ENCODE measurements at regions not wholly inside any gene's neighbourhood (a gene's known extent, or its start where the extent isn't known, plus 50 kb on each side); places are given as distances from the start of the nearest gene placed in this dataset.

DNA sequence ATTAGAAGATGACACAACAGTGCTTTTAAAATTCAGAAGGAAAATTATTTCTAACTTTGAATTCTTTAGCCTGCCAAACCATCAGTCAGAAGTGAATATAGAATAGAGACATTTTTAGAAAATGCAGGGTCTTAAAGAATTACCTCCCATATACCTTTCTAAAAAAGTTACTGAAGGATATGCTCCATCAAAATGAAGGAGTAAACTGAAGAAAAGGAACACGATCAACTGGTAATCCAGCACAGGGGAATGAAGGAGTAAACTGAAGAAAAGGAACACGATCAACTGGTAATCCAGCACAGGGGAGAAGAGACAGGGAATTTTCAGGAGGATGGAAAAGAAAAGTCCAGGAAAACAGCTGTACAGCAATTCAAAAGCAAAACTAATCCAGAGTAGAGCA is 75.4 kb upstream of the LDLRAD3 start:
- TF ChIP-seq, protein P1, sequence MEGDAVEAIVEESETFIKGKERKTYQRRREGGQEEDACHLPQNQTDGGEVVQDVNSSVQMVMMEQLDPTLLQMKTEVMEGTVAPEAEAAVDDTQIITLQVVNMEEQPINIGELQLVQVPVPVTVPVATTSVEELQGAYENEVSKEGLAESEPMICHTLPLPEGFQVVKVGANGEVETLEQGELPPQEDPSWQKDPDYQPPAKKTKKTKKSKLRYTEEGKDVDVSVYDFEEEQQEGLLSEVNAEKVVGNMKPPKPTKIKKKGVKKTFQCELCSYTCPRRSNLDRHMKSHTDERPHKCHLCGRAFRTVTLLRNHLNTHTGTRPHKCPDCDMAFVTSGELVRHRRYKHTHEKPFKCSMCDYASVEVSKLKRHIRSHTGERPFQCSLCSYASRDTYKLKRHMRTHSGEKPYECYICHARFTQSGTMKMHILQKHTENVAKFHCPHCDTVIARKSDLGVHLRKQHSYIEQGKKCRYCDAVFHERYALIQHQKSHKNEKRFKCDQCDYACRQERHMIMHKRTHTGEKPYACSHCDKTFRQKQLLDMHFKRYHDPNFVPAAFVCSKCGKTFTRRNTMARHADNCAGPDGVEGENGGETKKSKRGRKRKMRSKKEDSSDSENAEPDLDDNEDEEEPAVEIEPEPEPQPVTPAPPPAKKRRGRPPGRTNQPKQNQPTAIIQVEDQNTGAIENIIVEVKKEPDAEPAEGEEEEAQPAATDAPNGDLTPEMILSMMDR (IDR thresholded peaks at IDR 0.05; ENCODE audit: low read depth, low read length, missing control alignments), result no peak
- DNase-seq (ENCODE audit: extremely low read depth, low read depth), result no peak
- H3K4me3 ChIP-seq (replicated peaks; ENCODE audit: low read depth, low read length), result no peak overlapping the region

DNA sequence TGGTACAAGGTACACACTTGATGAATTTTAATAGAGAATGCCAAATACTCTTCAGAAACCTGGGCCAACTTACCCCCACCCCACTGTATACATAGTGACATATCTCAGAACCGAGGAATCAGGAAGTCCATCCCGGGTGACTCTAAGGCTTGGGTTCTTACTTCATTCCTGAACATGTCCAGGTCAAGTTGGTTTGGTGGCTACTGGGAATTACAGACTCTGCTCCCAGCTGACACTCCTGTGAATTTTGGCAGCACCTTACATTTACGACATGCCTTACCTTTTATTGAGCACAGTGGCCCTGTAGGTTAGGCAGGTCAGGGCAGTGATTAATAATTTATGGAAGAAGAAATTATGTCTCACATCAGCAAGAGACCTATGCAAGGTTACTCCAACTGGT is 70.1 kb upstream of the LDLRAD3 start:
- no peak for DNase-seq (ENCODE audit: extremely low read depth, low read depth)
- TF ChIP-seq, protein P1 (IDR thresholded peaks at IDR 0.05; ENCODE audit: low read depth, low read length, missing control alignments), result no peak
- no peak overlapping the region for H3K4me3 ChIP-seq (replicated peaks; ENCODE audit: low read depth, low read length)

DNA sequence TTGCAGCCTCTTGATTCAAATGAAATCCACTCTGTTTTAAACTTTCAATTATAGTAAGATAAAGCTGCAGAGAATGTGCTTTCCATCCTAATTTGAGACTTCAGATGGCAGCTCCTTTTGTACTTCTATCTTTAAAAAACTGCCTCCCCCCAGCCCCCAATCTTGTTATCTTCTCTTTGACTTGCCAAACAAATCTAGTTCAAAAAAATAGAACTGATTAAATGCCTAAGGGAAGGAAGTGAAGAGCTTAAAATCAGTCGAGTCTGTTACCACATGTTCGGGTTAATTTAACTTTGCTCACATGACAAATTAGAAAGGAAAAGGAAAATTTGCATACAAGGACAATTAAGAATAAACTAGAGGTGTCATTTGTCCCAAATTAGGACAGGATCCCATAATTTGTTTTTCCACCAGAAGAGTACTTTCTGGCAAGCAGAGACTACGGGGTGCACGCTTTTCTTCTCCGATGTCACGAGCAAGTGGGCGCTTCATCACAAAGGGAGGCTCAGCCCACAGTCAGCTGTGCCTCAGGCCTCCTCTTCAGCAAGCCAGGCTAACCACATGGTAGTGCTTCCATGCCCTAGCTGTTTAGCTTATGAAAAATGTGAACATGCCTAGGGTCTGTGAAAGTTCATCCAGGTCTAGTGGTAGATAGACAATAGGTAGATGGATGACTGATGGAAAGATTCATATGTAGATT is 69.0 kb upstream of the LDLRAD3 start:
- TF ChIP-seq, protein P1 (IDR thresholded peaks at IDR 0.05; ENCODE audit: low read depth, low read length, missing control alignments), result no peak
- H3K4me3 ChIP-seq (replicated peaks; ENCODE audit: low read depth, low read length), result no peak overlapping the region
- DNase-seq (ENCODE audit: extremely low read depth, low read depth), result no peak

DNA sequence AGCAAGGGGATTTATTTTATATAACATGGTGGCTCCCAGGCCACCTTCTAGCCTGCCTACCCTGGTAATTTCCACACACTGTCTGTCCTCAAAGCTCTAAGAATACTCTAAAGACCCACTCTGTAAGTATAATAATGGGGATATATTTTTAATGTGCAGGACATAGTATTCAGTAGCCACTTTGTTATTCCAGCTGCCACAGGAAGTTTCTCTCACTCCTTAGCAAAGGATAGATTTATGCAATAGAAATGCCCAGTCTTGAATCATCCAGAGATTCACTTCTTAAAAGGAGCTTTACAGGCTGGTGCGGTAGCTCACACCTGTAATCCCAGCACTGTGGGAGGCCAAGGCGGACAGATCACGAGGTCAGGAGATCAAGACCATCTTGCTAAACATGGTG is 68.4 kb upstream of the LDLRAD3 start:
- TF ChIP-seq, protein P1 (IDR thresholded peaks at IDR 0.05; ENCODE audit: low read depth, low read length, missing control alignments), result no peak
- H3K4me3 ChIP-seq (replicated peaks; ENCODE audit: low read depth, low read length), result no peak overlapping the region
- DNase-seq (ENCODE audit: extremely low read depth, low read depth), result no peak

DNA sequence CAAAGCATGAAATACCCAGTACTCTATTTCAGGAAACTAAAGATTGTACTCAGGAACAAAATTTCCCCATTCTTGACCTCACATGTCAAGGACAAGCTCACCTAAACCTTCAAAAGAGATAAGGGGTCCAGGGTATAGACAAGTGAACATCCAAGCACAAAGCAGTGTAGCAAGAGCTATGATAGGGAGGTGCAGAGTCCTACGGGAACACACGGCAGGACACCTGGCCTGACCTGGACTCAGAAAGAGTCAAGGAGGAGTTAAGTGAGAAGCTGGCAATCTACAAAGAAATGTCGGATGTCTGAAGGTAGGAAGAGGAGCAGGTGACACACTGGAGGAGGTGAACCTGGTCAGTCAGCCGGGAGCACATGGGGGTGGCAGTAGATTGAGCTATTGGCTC is 67.1 kb upstream of the LDLRAD3 start:
- no peak overlapping the region for H3K4me3 ChIP-seq (replicated peaks; ENCODE audit: low read depth, low read length)
- TF ChIP-seq, protein P1 (IDR thresholded peaks at IDR 0.05; ENCODE audit: low read depth, low read length, missing control alignments), result no peak
- no peak for DNase-seq (ENCODE audit: extremely low read depth, low read depth)

DNA sequence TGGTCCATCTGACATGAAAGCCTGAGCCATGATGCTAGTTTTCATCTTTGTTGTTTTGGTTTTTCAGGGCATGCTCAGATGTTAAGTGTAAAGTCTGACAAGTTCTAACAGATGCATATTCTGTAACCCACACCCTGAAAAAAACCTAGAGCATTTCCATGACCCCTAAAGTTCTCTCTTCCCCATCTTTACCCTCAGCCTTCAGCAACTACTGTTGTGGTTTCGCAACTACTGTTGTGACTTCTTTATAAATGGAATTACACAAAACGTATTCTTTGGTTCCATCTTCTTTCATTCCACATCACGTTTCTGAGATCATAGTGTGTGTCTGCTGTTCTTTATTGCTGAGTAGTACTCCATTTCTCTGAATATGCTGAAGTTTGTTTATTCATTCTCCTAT is 65.1 kb upstream of the LDLRAD3 start:
- DNase-seq (ENCODE audit: extremely low read depth, low read depth), result no peak
- TF ChIP-seq, protein P1 (IDR thresholded peaks at IDR 0.05; ENCODE audit: low read depth, low read length, missing control alignments), result no peak
- H3K4me3 ChIP-seq (replicated peaks; ENCODE audit: low read depth, low read length), result no peak overlapping the region

DNA sequence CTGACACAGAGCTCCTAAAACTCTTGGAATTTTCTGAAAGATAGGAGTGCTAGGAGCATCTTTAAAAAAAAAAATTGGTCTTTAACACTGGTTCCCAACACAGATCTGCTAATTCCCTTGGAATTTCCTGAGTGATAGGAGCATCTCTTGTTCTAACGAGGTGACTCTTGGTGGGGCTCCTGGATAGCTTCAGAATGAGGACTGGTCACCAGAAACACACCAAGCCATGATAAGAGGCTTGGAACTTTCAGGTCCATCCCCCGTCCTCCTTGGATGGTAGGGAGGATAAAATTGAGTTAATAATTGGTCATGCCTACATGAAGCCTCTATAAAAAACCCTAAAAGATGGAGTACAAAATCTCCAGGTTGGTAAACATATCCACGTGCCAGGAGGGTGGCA is 64.5 kb upstream of the LDLRAD3 start:
- TF ChIP-seq, protein P1 (IDR thresholded peaks at IDR 0.05; ENCODE audit: low read depth, low read length, missing control alignments), result no peak
- DNase-seq (ENCODE audit: extremely low read depth, low read depth), result no peak
- no peak overlapping the region for H3K4me3 ChIP-seq (replicated peaks; ENCODE audit: low read depth, low read length)
